GM23248 (cell line): ENCODE measurements at regions not wholly inside any gene's neighbourhood (a gene's known extent, or its start where the extent isn't known, plus 50 kb on each side); places are given as distances from the start of the nearest gene placed in this dataset.

Source experiments
- EZH2 ChIP-seq: fragments of 200-600 bp; sonication (generic); IDR thresholded peaks from 2 replicates; pipeline ENCODE4 v1.6.1; 2018; ENCODE audit warnings: antibody characterized with exemption, mild to moderate bottlenecking; ENCODE audit not compliant: insufficient read depth, poor library complexity, severe bottlenecking
- EZH2phosphoT487 ChIP-seq: fragments of 200-600 bp; sonication (generic); IDR thresholded peaks from 2 replicates; pipeline ENCODE4 v1.6.1; 2018; ENCODE audit warnings: antibody characterized with exemption, moderate library complexity, mild to moderate bottlenecking, low read depth; ENCODE audit not compliant: insufficient read depth

- no peak for TF ChIP-seq EZH2
- TF ChIP-seq EZH2phosphoT487 = no peak
These were observed 1680.3 kb downstream of the REEP3 start for GRCh38 chr10:65201491-65201890.
